ENCODE measurements at regions not wholly inside any gene's neighbourhood (a gene's known extent, or its start where the extent isn't known, plus 50 kb on each side); places are given as distances from the start of the nearest gene placed in this dataset.

DNA sequence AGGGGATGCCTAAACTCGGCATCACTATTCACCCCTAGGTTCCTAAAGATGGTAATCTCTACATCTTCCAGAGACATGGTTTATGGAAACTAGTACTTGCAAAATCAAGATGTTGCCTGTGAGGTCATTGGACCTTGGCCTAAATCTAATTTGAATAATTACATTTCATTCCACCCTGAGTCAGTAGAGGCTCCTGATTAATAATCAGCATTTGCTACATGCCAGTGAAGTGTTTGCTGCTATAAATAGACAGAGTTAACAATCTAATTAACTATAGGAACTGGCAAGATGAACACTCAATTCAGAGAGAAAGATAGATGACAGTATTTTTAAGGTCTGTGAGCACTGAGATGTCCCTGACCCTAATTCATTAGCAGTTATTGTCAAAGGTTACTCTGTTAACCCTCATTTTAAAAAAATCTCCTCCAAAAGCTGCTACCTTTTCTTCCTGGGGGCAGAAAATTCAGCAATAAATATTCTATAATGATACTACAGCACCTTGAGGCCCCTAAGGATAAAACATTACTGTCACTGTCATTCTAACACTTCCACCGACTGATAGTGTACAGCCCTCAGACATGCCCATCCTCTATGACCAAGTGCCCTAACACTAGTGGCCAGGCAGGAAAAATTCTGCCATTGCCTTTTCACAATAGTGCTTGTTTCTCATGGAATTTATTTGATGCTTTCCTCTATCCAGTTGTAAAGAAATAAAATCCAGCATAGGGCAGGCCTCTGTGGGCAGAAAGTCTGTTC, 65.7 kb upstream of the CCDC196 start:
- no peak overlapping the region for H3K4me3 Mint-ChIP-seq
- Histone ChIP-seq H3F3A (ENCODE audit: low read depth) (no peaks in the 10 kb centered on the region), H3K27ac (no peak overlapping the region), H3K79me2 (ENCODE audit: low read depth) (no peaks in the 10 kb centered on the region), H3K4me3 (no peak overlapping the region), H3K36me3 (no peaks in the 10 kb centered on the region), H3K4me1 (no peaks in the 10 kb centered on the region), H4K20me1 (ENCODE audit: low read depth) (no peaks in the 10 kb centered on the region), H2AFZ (replicated peaks) (no peak overlapping the region), H3K27me3 (no peaks in the 10 kb centered on the region), H3K9ac (no peak overlapping the region), H3K9me3 (ENCODE audit: low read depth) (no peaks in the 10 kb centered on the region), H3K4me2 (no peak overlapping the region)
- H3K36me3 Mint-ChIP-seq, result no peaks in the 10 kb centered on the region
- peaks cover 2% of the 10 kb centered on the region for H3K27me3 Mint-ChIP-seq (ENCODE audit: insufficient read depth, low read depth)
- H3K4me1 Mint-ChIP-seq, result no peaks in the 10 kb centered on the region
- H3K27ac Mint-ChIP-seq, result no peak overlapping the region
- TF ChIP-seq EZH2phosphoT487 (IDR thresholded peaks at IDR 0.05), result no peak
- no peak for TF ChIP-seq EZH2 (IDR thresholded peaks at IDR 0.05)
- TF ChIP-seq, protein P1, sequence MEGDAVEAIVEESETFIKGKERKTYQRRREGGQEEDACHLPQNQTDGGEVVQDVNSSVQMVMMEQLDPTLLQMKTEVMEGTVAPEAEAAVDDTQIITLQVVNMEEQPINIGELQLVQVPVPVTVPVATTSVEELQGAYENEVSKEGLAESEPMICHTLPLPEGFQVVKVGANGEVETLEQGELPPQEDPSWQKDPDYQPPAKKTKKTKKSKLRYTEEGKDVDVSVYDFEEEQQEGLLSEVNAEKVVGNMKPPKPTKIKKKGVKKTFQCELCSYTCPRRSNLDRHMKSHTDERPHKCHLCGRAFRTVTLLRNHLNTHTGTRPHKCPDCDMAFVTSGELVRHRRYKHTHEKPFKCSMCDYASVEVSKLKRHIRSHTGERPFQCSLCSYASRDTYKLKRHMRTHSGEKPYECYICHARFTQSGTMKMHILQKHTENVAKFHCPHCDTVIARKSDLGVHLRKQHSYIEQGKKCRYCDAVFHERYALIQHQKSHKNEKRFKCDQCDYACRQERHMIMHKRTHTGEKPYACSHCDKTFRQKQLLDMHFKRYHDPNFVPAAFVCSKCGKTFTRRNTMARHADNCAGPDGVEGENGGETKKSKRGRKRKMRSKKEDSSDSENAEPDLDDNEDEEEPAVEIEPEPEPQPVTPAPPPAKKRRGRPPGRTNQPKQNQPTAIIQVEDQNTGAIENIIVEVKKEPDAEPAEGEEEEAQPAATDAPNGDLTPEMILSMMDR (IDR thresholded peaks at IDR 0.05), result no peak
- DNase-seq (ENCODE audit: low spot score), result no peak
- peaks cover 8% of the 10 kb centered on the region for H3K9me3 Mint-ChIP-seq

DNA sequence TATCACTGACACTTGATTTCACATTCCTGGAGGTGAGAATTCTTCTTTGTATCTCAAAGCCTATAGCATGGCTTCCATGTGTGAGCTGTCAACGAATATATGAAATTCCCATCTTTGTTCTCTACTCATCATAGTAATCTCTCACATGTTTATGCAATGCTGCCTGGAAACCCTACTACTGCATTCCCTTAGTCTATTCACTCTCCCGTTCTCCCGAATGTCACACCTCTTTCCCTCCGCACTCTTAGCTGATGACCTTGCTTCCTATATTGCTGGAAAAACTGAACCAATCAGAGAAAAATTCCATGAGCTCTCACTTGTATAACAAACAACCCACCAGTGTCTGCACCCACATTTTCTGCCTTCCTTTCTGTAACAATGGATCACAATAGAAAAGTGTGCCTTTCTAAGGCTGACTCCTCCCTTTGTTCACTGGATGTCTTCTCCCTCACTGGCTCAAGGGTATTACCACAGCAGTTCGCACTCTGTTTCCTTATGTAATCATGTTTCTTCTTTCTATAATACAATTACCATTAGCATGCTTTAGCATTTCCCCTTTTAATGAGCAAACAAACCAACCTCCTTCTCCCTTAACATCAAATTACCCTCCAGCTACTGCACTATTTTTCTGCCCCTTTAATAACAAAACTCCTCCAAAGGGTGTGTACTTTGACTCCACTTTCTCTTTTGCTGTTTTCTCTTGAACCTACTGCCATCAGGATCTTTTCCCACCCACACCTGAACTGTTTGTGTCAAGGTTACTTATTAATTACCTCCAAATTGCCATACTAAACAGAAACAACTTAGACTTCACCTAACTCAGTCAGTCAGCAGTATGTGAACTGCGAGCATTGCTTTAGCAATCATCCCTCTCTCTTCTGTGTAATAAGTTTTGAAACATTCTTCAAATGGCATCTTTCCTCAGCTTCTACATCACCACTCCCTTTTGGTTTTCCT, 63.9 kb upstream of the CCDC196 start:
- Mint-ChIP-seq H3K4me3 (no peak overlapping the region), H3K27ac (no peak overlapping the region), H3K9me3 (peaks cover 2% of the 10 kb centered on the region), H3K36me3 (no peaks in the 10 kb centered on the region), H3K4me1 (no peaks in the 10 kb centered on the region), H3K27me3 (ENCODE audit: insufficient read depth, low read depth) (peaks cover 2% of the 10 kb centered on the region)
- no peak for DNase-seq (ENCODE audit: low spot score)
- Histone ChIP-seq H3K9ac (no peak overlapping the region), H2AFZ (replicated peaks) (no peak overlapping the region), H3K4me2 (no peak overlapping the region), H3K4me3 (no peak overlapping the region), H3K9me3 (ENCODE audit: low read depth) (no peaks in the 10 kb centered on the region), H3K79me2 (ENCODE audit: low read depth) (no peaks in the 10 kb centered on the region), H4K20me1 (ENCODE audit: low read depth) (no peaks in the 10 kb centered on the region), H3K27me3 (no peaks in the 10 kb centered on the region), H3K4me1 (no peaks in the 10 kb centered on the region), H3K27ac (no peak overlapping the region), H3K36me3 (no peaks in the 10 kb centered on the region), H3F3A (ENCODE audit: low read depth) (no peaks in the 10 kb centered on the region)
- TF ChIP-seq, protein P1 (IDR thresholded peaks at IDR 0.05), result no peak
- no peak for TF ChIP-seq EZH2 (IDR thresholded peaks at IDR 0.05)
- no peak for TF ChIP-seq EZH2phosphoT487 (IDR thresholded peaks at IDR 0.05)

DNA sequence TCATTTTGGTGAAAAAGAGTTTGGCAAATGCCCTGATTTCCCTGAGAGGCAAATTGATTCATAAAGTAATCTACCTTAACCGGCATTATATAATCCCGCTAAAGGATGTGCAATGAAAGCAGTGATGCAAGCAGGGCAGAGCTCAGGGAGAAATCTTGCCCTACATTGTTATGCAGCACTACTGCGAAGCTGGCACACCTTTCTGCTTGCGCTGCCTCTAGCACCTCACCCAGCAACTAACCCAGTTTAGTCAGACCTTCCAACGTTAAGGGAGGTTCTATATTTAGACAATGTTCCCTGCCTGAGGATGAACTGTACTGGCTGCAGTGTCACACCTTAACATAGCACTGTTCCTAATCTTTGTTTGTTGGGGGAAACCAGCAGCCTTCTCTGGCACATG, 60.8 kb upstream of the CCDC196 start:
- no peak overlapping the region for H3K27ac ChIP-seq
- no peak overlapping the region for H3K4me2 ChIP-seq
- no peaks in the 10 kb centered on the region for H3K36me3 ChIP-seq
- no peaks in the 10 kb centered on the region for H3K9me3 Mint-ChIP-seq
- H3K4me3 ChIP-seq, result no peak overlapping the region
- no peaks in the 10 kb centered on the region for H4K20me1 ChIP-seq (ENCODE audit: low read depth)
- H3K27me3 ChIP-seq, result no peaks in the 10 kb centered on the region
- H3K4me3 Mint-ChIP-seq, result no peak overlapping the region
- no peak overlapping the region for H3K9ac ChIP-seq
- no peaks in the 10 kb centered on the region for H3K9me3 ChIP-seq (ENCODE audit: low read depth)
- no peak overlapping the region for H2AFZ ChIP-seq (replicated peaks)
- no peaks in the 10 kb centered on the region for H3K4me1 ChIP-seq
- TF ChIP-seq EZH2phosphoT487 (IDR thresholded peaks at IDR 0.05) (no peak), EZH2 (IDR thresholded peaks at IDR 0.05) (no peak)
- TF ChIP-seq, protein P1 (IDR thresholded peaks at IDR 0.05), result no peak
- H3K4me1 Mint-ChIP-seq, result no peaks in the 10 kb centered on the region
- no peaks in the 10 kb centered on the region for H3K79me2 ChIP-seq (ENCODE audit: low read depth)
- no peaks in the 10 kb centered on the region for H3K36me3 Mint-ChIP-seq
- H3F3A ChIP-seq (ENCODE audit: low read depth), result no peaks in the 10 kb centered on the region
- no peaks in the 10 kb centered on the region for H3K27me3 Mint-ChIP-seq (ENCODE audit: insufficient read depth, low read depth)
- no peak for DNase-seq (ENCODE audit: low spot score)
- H3K27ac Mint-ChIP-seq, result no peak overlapping the region

Data from neural progenitor cell (in vitro differentiated cells).